ENCODE measurements at regions not wholly inside any gene's neighbourhood (a gene's known extent, or its start where the extent isn't known, plus 50 kb on each side); places are given as distances from the start of the nearest gene placed in this dataset.

GRCh38 chr5:6194261-6194875 lies 184.0 kb downstream of the MED10 start:
- Mint-ChIP-seq H3K9me3 (peaks cover 11% of the 10 kb centered on the region), H3K4me1 (peaks cover 21% of the 10 kb centered on the region), H3K4me3 (no peak overlapping the region), H3K27ac (no peak overlapping the region), H3K27me3 (ENCODE audit: low read depth) (peaks cover 2% of the 10 kb centered on the region; the same call in 1 of the 2 replicates), H3K36me3 (no peaks in the 10 kb centered on the region)
- DNase-seq (ENCODE audit: low spot score) (no peak), ATAC-seq (no peak)
- CTCF ChIA-PET = interaction anchor here (0.6 kb wide), 1 partner anchor 184 kb away, joined by 3 read pairs; the partner anchor contains the start of gene MED10
- POLR2A ChIA-PET = no interaction called here
- TF ChIP-seq ERG (CRISPR knock-in tag; IDR thresholded peaks at IDR 0.05) (no peak), SP1 (CRISPR knock-in tag; conservative IDR thresholded peaks at IDR 0.05) (no peak), ESRRA (CRISPR knock-in tag; IDR thresholded peaks at IDR 0.05; ENCODE audit: borderline replicate concordance) (no peak), ZNF512 (CRISPR knock-in tag; IDR thresholded peaks at IDR 0.05; ENCODE audit: borderline replicate concordance) (no peak), ATF3 (CRISPR knock-in tag; conservative IDR thresholded peaks at IDR 0.05) (no peak)

GRCh38 chr5:6193310-6193709 lies 185.0 kb downstream of the MED10 start:
- no peak overlapping the region for H3K4me3 Mint-ChIP-seq
- ATAC-seq (peak; percentile 46), DNase-seq (ENCODE audit: low spot score) (no peak)
- peaks cover 2% of the 10 kb centered on the region; the same call in 1 of the 2 replicates for H3K27me3 Mint-ChIP-seq (ENCODE audit: low read depth)
- H3K27ac Mint-ChIP-seq = no peak overlapping the region
- H3K4me1 Mint-ChIP-seq = peaks cover 21% of the 10 kb centered on the region
- POLR2A ChIA-PET = no interaction called here
- no peak for TF ChIP-seq CREM (CRISPR knock-in tag; IDR thresholded peaks at IDR 0.05)
- no peak for TF ChIP-seq ZSCAN18 (CRISPR knock-in tag; IDR thresholded peaks at IDR 0.05)
- no peak for TF ChIP-seq E2F4 (CRISPR knock-in tag; IDR thresholded peaks at IDR 0.05; ENCODE audit: borderline replicate concordance, low read depth)
- no peak for TF ChIP-seq NR2C2 (CRISPR knock-in tag; IDR thresholded peaks at IDR 0.05)
- no peaks in the 10 kb centered on the region for H3K36me3 Mint-ChIP-seq
- H3K9me3 Mint-ChIP-seq = peaks cover 11% of the 10 kb centered on the region
- CTCF ChIA-PET = no interaction called here

GRCh38 chr5:6190838-6191237 lies 187.5 kb downstream of the MED10 start:
- no peaks in the 10 kb centered on the region for H3K36me3 Mint-ChIP-seq
- no peaks in the 10 kb centered on the region for H3K27me3 Mint-ChIP-seq (ENCODE audit: low read depth)
- DNase-seq (ENCODE audit: low spot score) (peak; percentile 16), ATAC-seq (peak; percentile 51)
- TF ChIP-seq MLX (CRISPR knock-in tag; IDR thresholded peaks at IDR 0.05) (no peak), E2F4 (CRISPR knock-in tag; IDR thresholded peaks at IDR 0.05; ENCODE audit: borderline replicate concordance, low read depth) (no peak)
- no peaks in the 10 kb centered on the region for H3K9me3 Mint-ChIP-seq
- H3K4me1 Mint-ChIP-seq = peaks cover 15% of the 10 kb centered on the region
- ChIA-PET POLR2A (no interaction called here), CTCF (interaction anchor here (1.0 to 1.5 kb wide), 3 partner anchors 12 to 383 kb away, joined by 3 read pairs; no protein-coding TSS in a partner anchor)
- H3K4me3 Mint-ChIP-seq = no peak overlapping the region
- no peak overlapping the region for H3K27ac Mint-ChIP-seq
